ENCODE measurements at regions not wholly inside any gene's neighbourhood (a gene's known extent, or its start where the extent isn't known, plus 50 kb on each side); places are given as distances from the start of the nearest gene placed in this dataset.

GRCh38 chr7:131094685-131095084, 233.0 kb upstream of the MKLN1 start:
- DNase-seq: no peak

DNA sequence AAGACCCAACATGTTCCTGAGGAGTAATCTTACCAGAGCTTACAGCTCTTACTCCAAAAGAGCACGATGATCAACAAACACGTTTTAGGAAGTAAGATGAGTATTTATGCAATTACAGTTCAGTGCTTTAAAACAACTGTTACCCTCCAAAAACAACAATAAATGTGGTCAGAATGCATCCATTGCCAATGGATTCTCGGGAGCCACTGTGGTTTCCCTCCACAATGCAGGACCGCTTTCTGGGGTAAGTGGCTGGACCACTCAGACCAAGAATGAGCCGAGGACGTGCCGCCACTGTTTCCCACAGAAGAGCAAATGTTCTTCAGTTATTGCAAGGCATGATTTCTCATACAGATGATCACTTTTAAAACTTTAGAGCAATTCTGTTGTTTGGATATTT, 232.3 kb upstream of the MKLN1 start:
- DNase-seq: no peak

GRCh38 chr7:131096267-131096927, 231.3 kb upstream of the MKLN1 start:
- DNase-seq: no peak

- no peak for DNase-seq
Measured at GRCh38 chr7:131097662-131098376, 229.9 kb upstream of the MKLN1 start.

GRCh38 chr7:131098527-131098926, 229.1 kb upstream of the MKLN1 start:
- DNase-seq: no peak

GRCh38 chr7:131100357-131101054, 227.2 kb upstream of the MKLN1 start:
- DNase-seq: no peak

DNA sequence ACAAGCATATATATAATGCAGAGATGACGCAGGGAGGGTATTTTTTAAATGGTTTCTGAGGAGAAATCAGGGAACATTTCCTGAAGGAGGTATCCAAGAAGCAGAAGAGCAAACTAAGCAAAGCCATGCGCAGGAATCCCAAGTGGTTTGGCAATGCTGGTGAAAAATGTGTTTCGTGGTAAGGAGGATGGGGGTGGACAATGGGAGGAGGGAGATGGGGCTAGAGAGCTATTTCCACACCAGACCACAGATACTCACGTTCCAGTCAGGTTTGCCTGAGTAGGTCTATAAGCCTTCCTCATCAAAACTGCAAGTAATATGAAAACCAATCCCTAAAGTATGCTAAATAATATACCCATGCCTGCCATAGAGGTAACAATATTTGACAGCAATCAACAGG, 223.7 kb upstream of the MKLN1 start:
- DNase-seq: peak; percentile 10

DNA sequence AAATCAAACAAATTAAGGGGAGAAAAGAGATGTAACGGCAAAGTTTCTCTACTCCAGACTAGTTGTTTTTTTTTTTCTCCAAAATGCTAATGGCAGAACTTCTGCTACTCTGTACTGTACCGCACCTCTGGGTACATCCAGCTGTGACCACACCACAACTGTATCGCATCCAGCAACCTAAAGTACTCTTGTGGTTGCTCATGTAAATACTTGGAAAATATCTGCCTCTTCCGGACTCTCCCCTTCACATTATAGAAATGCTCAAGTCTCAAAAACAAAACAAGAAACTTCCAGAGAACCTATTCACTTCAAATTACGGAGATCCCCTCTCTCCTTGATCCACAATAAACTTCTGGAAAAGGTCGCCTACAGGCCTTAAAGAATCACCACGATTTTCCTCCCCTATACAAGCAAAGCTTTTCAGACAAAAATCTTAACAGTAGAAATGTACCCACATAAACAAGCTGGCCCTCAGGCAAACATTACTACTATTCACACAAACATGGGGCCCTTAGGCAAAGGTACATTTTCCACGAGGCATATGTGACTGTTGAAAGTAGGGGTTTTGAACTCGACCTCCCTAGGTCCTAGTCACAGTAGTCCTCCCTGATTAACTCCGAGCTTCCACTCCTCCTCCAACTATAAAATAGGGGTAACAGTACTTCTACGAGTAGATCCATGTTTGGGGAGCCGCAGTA, 222.9 kb upstream of the MKLN1 start:
- DNase-seq: no peak

GRCh38 chr7:131105294-131105798, 222.3 kb upstream of the MKLN1 start:
- DNase-seq: peak; percentile 3

DNA sequence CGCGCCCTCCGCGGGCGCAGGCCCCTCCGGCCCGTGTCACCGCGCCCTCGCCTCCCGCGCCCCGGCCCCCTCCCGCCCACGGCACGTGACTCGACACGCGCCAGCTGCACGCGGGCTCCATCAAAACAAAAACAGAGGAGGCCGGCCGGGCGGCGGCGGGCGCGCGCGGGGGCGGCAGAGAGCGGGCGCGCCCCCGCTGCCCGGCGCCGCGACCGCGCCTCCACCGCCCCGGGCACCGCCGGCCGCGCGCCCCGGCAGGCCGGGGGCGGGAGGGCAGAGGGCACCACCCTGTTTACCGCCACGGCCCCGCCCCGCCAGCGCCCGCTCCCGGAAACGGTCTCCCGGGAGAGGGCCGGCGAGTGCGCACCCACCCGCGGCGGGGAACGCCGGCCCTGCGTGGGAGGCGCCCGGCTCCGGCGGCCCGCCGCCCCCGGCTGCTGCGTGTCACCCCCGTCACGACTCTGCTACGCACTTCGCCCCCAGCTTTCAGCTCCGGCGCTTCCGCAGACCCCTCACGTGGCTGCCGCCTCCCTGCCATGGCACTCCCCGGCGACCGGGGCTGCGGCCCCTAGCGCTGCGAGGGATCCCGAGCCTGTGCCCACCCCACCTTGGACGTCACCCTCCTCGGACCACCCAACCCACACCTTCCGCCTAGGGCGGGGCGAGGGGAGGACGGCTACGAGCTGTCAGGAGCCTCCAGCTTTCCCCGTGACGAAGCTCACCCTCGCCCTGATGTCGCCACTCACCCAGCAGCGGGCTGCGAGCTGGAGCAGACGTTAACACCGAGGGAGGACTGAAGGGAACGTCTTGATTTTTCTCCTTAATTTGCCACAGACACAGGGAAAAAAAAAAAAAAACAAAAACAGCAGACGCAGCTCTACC, 221.6 kb upstream of the MKLN1 start:
- peak; percentile 92 for DNase-seq

DNA sequence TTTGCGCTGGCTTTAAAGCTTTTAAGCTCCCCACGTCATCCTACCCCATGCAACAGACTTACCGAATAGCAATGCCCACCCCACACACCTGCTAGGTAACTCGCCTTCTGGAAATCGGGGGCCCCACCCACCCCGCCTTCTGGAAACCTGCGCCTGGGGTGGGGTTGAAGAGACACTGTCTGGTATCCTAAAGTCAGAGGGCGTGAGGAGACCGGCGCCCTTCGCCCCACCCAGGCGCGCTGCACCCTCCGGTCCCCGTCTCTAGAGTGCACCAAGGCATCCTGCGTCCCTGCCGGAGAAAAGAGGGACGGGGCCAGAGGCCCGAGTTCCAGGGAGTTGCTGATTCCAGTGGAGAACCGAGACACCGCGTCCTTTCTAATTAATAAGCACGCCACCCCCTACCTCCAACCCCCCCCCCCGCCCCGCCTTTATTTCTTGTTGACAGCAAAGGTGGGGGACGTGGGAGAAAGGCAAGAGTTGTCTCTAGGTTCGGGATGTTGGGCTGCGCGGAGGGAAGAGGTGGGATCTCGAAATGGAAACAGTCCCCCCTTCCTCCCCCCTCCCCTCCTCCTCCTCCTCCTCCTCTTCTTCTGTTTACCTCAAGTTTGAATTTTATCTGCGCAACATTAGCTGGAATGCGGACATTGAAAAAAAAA, 220.9 kb upstream of the MKLN1 start:
- DNase-seq: peak; percentile 40

- peak; percentile 88 for DNase-seq
Measured at GRCh38 chr7:131107337-131108211, 220.1 kb upstream of the MKLN1 start.

GRCh38 chr7:131108212-131108940, 219.3 kb upstream of the MKLN1 start:
- DNase-seq: peak; percentile 22

- peak; percentile 51 for DNase-seq
Measured at GRCh38 chr7:131109011-131109758, 218.5 kb upstream of the MKLN1 start.

- DNase-seq: peak; percentile 81
Measured at GRCh38 chr7:131109759-131110296, 217.8 kb upstream of the MKLN1 start.

GRCh38 chr7:131110297-131111080, 217.2 kb upstream of the MKLN1 start:
- peak; percentile 3 for DNase-seq

DNA sequence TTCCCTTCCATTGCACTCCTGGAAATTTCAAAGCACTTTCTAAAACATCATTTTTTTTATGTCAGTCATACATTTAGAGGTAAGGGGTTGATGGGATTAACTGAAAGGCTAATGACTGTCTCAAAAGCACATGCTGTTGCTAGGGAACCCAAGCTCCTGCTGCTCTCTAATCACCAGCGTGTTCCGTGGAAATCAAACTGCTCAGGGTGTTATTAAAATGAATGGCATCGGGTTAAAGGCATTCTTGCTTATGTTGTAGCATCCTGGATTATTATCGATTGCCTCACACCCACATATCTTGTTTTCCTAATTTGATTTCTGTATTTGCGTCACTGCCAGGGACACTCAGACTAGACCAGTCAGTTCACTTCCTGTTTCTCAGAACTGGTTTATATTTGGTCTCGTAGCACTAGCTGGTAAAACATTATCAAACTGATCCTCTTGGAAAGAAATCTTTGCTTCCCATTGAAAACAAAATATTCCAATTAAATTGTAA, 216.5 kb upstream of the MKLN1 start:
- peak; percentile 85 for DNase-seq

DNA sequence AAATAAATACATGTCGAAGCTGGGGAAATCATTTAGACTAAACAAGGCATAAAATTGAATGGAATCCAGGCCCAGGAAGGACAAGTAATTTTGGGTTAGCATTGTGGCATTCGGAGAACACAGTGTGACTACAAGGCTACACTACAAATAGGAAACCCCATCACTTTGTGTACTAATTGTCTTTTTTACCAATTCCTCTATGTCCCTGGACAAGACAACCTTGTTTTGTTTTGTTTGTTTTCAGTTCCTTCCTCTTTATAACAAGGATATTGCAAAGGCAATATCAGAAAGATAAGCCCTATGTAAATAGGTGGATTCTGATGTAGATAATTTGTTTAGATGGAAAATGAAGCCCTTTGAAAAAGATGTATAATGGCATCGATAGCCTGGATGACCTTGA, 215.9 kb upstream of the MKLN1 start:
- peak; percentile 18 for DNase-seq

Data from inflammatory macrophage treated with lipopolysaccharide for 4 hours (primary cell).